Transverse colon (tissue), 4 donors: ENCODE measurements at regions not wholly inside any gene's neighbourhood (a gene's known extent, or its start where the extent isn't known, plus 50 kb on each side); places are given as distances from the start of the nearest gene placed in this dataset.

Experiments
- DNase-seq: peaks from one replicate; pipeline ENCODE4 v3.0.0-alpha.2; 2019
- H3K27ac ChIP-seq, 4 donors: fragments of 200-600 bp; sonication (generic); 2 replicates each; pipeline ENCODE4 v1.5.1; 2016 to 2018; ENCODE audit warnings: inconsistent platforms in 4 of 4
- H3K27me3 ChIP-seq: fragments of 200-600 bp; sonication (generic); 2 replicates; pipeline ENCODE4 v1.5.1; 2017; ENCODE audit warnings: inconsistent platforms
- H3K36me3 ChIP-seq, 4 donors: fragments of 200-600 bp; sonication (generic); 2 replicates each; pipeline ENCODE4 v1.5.1; 2017 to 2019; ENCODE audit warnings: inconsistent platforms in 4 of 4
- H3K4me1 ChIP-seq, 4 donors: fragments of 200-600 bp; sonication (generic); 2 replicates each; pipeline ENCODE4 v1.5.1; 2017 to 2020; ENCODE audit warnings: inconsistent platforms in 4 of 4
- H3K4me3 ChIP-seq, 4 donors: fragments of 200-600 bp; sonication (generic); 1 replicate in 1 of 4; 2 replicates in 3 of 4; pipeline versions ENCODE4 v1.5.1 to v1.6.1; 2017 to 2019; ENCODE audit warnings: inconsistent platforms in 4 of 4
- H3K9me3 ChIP-seq, 2 donors: fragments of 200-600 bp; sonication (generic); 2 replicates each; pipeline ENCODE4 v1.5.1; 2017 to 2019; ENCODE audit warnings: inconsistent platforms in 2 of 2
- EP300 ChIP-seq: sonication (generic); formaldehyde crosslinking; IDR thresholded peaks from one replicate; pipeline ENCODE4 v1.6.1; 2017; ENCODE audit warnings: antibody characterized with exemption, low read depth
- POLR2A ChIP-seq: fragments of 450-650 bp; IDR thresholded peaks from one replicate; pipeline ENCODE4 v1.6.1; 2016; ENCODE audit warnings: antibody characterized with exemption, mild to moderate bottlenecking, moderate library complexity
- POLR2AphosphoS5 ChIP-seq, 3 donors: sonication (generic); formaldehyde crosslinking; IDR thresholded peaks; one replicate each; pipeline ENCODE4 v1.6.1; 2016; ENCODE audit warnings: antibody characterized with exemption in 3 of 3
- WGBS, 2 donors: methylation state at CpG; one replicate each; pipeline ENCODE4 v1.1.5; 2018; ENCODE audit warnings: low coverage in 1 of 2; 5-methylcytosine and 5-hydroxymethylcytosine counted together
- in situ Hi-C, 4 donors: fragments of 200-750 bp; cut with MboI; loops; one replicate each; pipeline versions ENCODE4 v1.15.0 to v1.15.1; 2017; ENCODE audit warnings: low sequenced_read_pairs in 3 of 4, low pct_ligation_motif_present in 1 of 4, low pct_unique_long_range_greater_than_20kb in 1 of 4
- intact Hi-C: fragments of 100-400 bp; cut with DNase I; formaldehyde crosslinking; loops from one replicate; pipeline ENCODE4 v1.15.1; 2023; ENCODE audit warnings: low total_unique reads
- TF ChIP-seq, protein P1 (sequence below), 5 experiments: fragments of 200-600 bp in 3 of 5; fragments of 450-650 bp in 2 of 5; sonication (generic) in 3 of 5; IDR thresholded peaks; 1 replicate in 2 of 5; 2 replicates in 3 of 5; pipeline ENCODE4 v1.5.1; 2016 to 2017; ENCODE audit warnings: antibody characterized with exemption in 5 of 5, inconsistent platforms in 3 of 5, mild to moderate bottlenecking in 2 of 5, moderate library complexity in 1 of 5

- Histone ChIP-seq H3K4me3 (no peak overlapping the region), H3K4me1 (no peaks in the 10 kb centered on the region), H3K9me3 (peaks cover 0 to 2% of the 10 kb centered on the region in 2 donors), H3K36me3 (no peaks in the 10 kb centered on the region), H3K27ac (no peak overlapping the region), H3K27me3 (no peaks in the 10 kb centered on the region)
- WGBS, 2 donors: 40% methylated on average over 4 of the region's 4 CpGs; no CpG with 5 or more reads in 1 of the 2 donors
- TF ChIP-seq, protein P1, sequence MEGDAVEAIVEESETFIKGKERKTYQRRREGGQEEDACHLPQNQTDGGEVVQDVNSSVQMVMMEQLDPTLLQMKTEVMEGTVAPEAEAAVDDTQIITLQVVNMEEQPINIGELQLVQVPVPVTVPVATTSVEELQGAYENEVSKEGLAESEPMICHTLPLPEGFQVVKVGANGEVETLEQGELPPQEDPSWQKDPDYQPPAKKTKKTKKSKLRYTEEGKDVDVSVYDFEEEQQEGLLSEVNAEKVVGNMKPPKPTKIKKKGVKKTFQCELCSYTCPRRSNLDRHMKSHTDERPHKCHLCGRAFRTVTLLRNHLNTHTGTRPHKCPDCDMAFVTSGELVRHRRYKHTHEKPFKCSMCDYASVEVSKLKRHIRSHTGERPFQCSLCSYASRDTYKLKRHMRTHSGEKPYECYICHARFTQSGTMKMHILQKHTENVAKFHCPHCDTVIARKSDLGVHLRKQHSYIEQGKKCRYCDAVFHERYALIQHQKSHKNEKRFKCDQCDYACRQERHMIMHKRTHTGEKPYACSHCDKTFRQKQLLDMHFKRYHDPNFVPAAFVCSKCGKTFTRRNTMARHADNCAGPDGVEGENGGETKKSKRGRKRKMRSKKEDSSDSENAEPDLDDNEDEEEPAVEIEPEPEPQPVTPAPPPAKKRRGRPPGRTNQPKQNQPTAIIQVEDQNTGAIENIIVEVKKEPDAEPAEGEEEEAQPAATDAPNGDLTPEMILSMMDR (IDR thresholded peaks at IDR 0.05): no peak
- no peak for TF ChIP-seq POLR2A
- no peak for TF ChIP-seq EP300
- no peak for TF ChIP-seq POLR2AphosphoS5 (IDR thresholded peaks at IDR 0.05)
- intact Hi-C loops: no loop called here
- in situ Hi-C loops: no loop called here
- no peak for DNase-seq
Measured at GRCh38 chr12:97182769-97183168, 275.7 kb downstream of the NEDD1 start.

DNA sequence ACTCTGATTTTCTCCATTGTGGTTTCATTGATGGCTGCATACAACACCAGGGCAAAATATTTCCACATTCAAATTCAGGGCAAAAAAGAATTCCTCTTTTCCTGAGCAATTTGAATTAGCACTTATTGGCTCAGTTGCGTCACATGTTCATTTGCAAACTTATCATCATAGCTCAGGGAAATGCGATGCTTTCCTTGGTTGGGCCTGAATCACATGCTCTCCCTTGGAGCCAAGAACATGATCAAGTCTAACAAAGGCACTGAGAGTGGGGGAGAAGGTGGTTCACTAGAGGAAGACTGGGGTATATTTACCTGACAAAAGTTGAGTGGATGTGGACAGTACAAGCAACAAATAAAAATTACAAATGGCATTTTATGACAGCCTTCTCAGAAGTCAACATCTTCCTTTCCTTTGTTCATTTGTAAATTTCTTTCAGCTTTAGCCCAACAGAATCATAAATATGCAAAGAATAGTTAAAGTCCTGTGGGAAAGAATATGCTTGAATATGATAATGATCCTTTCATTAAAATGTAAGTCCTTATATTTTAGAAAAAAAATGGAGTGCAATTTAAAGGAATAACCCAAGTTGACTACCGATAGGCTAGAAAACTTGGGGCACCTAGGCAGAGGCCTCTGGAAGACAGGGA is 277.2 kb downstream of the NEDD1 start:
- WGBS, 2 donors: 86 to 92% methylated on average over 1 to 3 of the region's 3 CpGs
- intact Hi-C loops: no loop called here
- H3K36me3 ChIP-seq: no peaks in the 10 kb centered on the region
- TF ChIP-seq, protein P1 (IDR thresholded peaks at IDR 0.05): no peak
- TF ChIP-seq POLR2AphosphoS5 (IDR thresholded peaks at IDR 0.05): no peak
- TF ChIP-seq POLR2A: no peak
- TF ChIP-seq EP300: no peak
- in situ Hi-C loops: no loop called here
- DNase-seq: no peak
- H3K9me3 ChIP-seq: peaks cover 0 to 2% of the 10 kb centered on the region in 2 donors
- H3K27me3 ChIP-seq: no peaks in the 10 kb centered on the region
- no peak overlapping the region for H3K4me3 ChIP-seq
- H3K4me1 ChIP-seq: no peaks in the 10 kb centered on the region
- no peak overlapping the region for H3K27ac ChIP-seq

GRCh38 chr12:97185567-97185966 is 277.0 kb upstream of the RMST start:
- Histone ChIP-seq H3K9me3 (peaks cover 0 to 2% of the 10 kb centered on the region in 2 donors), H3K36me3 (no peaks in the 10 kb centered on the region), H3K27ac (no peak overlapping the region), H3K4me1 (no peaks in the 10 kb centered on the region), H3K4me3 (no peak overlapping the region), H3K27me3 (no peaks in the 10 kb centered on the region)
- in situ Hi-C loops (no loop called here), intact Hi-C loops (no loop called here)
- DNase-seq: no peak
- TF ChIP-seq, protein P1 (IDR thresholded peaks at IDR 0.05): no peak
- TF ChIP-seq EP300: no peak
- TF ChIP-seq POLR2A: no peak
- no peak for TF ChIP-seq POLR2AphosphoS5 (IDR thresholded peaks at IDR 0.05)
- 76 to 93% methylated on average over 3 to 4 of the region's 4 CpGs for WGBS, 2 donors

- intact Hi-C loops: no loop called here
- TF ChIP-seq POLR2A (no peak), EP300 (no peak), POLR2AphosphoS5 (IDR thresholded peaks at IDR 0.05) (no peak)
- TF ChIP-seq, protein P1 (IDR thresholded peaks at IDR 0.05): no peak
- Histone ChIP-seq H3K4me3 (no peak overlapping the region), H3K27me3 (no peaks in the 10 kb centered on the region), H3K36me3 (no peaks in the 10 kb centered on the region), H3K4me1 (no peaks in the 10 kb centered on the region), H3K27ac (no peak overlapping the region), H3K9me3 (peaks cover 0 to 11% of the 10 kb centered on the region in 2 donors)
- in situ Hi-C loops: no loop called here
- WGBS, 2 donors: 45 to 71% methylated on average over 3 to 4 of the region's 4 CpGs
- no peak for DNase-seq
Measured at GRCh38 chr12:97194546-97194945, 268.1 kb upstream of the RMST start.
